ENCODE measurements at regions not wholly inside any gene's neighbourhood (a gene's known extent, or its start where the extent isn't known, plus 50 kb on each side); places are given as distances from the start of the nearest gene placed in this dataset.

DNA sequence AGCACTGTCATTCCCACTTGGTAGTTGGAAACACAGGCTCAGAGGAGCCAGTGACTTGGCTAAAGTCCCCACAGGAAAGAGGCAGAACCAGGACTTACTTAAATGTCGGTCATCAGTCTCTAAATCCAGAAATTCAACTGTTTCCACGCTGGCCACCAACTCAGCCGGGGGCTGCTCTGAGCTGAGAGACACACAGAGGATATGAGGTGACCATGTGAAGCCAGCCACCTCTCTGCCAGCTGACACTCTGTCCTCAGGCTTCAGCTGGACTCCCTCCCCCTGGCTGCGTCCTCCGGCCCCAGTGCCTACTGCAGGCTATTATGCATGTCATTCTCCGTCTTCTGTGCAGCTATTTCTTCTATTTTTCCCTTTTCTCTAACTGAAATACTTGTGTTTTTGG is 168.9 kb downstream of the ANKRD30B start:
- ATAC-seq (ENCODE audit: low read depth in 2 of 2) (no peak), DNase-seq (no peak)
- Mint-ChIP-seq H3K27ac (no peak overlapping the region), H3K4me3 (no peak overlapping the region), H3K4me1 (no peaks in the 10 kb centered on the region), H3K36me3 (no peaks in the 10 kb centered on the region), H3K9me3 (peaks cover 0 to 4% (median 0%) of the 10 kb centered on the region in 7 donors), H3K27me3 (peaks cover 2% of the 10 kb centered on the region)
- Histone ChIP-seq H3K27me3 (ENCODE audit: control insufficient read depth, insufficient read depth, low read length) (no peaks in the 10 kb centered on the region), H3K4me3 (ENCODE audit: low read depth, low read length) (no peak overlapping the region), H3K4me1 (ENCODE audit: control insufficient read depth, insufficient read depth, low read length, poor library complexity, severe bottlenecking) (no peaks in the 10 kb centered on the region), H3K9me3 (ENCODE audit: control insufficient read depth in 2 of 2, low read length in 2 of 2) (no peaks in the 10 kb centered on the region), H3K36me3 (ENCODE audit: control insufficient read depth, insufficient read depth, low read length) (no peaks in the 10 kb centered on the region), H3K27ac (ENCODE audit: insufficient read depth, low read length, poor library complexity, severe bottlenecking) (no peak overlapping the region)

DNA sequence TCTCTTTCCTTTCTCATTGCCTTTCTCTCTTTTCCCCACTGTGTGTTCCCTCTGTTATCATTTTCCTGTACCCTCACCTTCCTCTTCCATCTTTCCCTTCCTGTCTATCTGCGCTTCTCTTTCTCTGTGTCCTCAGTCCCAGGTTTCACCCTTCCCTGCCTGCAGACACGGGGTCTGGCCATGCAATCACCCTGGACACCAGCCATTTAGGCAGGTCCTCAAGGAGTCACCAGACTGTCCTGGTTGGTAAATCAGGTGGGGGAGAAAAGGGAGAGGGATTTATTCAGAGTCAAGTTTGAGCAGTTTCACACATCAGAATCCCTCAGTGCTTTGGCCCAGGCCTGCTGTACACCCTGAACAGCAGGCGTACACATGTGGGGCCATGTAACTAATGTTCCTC is 169.3 kb downstream of the ANKRD30B start:
- no peak overlapping the region for H3K27ac ChIP-seq (ENCODE audit: insufficient read depth, low read length, poor library complexity, severe bottlenecking)
- DNase-seq = no peak
- no peaks in the 10 kb centered on the region for H3K36me3 ChIP-seq (ENCODE audit: control insufficient read depth, insufficient read depth, low read length)
- ATAC-seq (ENCODE audit: low read depth in 2 of 2) = no peak
- Mint-ChIP-seq H3K27me3 (peaks cover 4% of the 10 kb centered on the region), H3K9me3 (peaks cover 0 to 4% (median 1%) of the 10 kb centered on the region in 7 donors), H3K4me1 (no peaks in the 10 kb centered on the region), H3K4me3 (no peak overlapping the region), H3K36me3 (no peaks in the 10 kb centered on the region), H3K27ac (no peak overlapping the region)
- no peaks in the 10 kb centered on the region for H3K27me3 ChIP-seq (ENCODE audit: control insufficient read depth, insufficient read depth, low read length)
- H3K4me1 ChIP-seq (ENCODE audit: control insufficient read depth, insufficient read depth, low read length, poor library complexity, severe bottlenecking) = no peaks in the 10 kb centered on the region
- H3K9me3 ChIP-seq (ENCODE audit: control insufficient read depth in 2 of 2, low read length in 2 of 2) = no peaks in the 10 kb centered on the region
- H3K4me3 ChIP-seq (ENCODE audit: low read depth, low read length) = no peak overlapping the region

DNA sequence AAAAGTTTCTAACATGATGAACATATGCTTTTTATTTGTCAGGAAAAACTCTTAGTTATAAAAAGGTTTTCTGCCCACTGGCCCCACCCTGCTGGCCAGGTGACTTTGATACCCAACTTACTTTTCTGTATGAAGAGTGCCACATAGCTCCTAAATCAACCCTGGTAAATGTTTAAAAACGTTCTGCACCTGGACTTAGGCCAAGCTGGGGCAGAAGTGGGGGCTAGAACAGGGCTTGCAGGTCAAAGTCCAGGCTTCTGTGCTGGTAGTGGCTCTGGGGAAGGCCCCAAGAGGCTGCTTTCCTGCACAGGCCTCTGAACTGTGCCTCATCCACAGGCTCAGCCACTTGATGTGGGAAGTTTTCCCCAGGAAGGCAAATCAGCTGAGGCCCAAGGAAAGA is 171.7 kb downstream of the ANKRD30B start:
- peaks cover 0 to 4% (median 1%) of the 10 kb centered on the region in 7 donors for H3K9me3 Mint-ChIP-seq
- Histone ChIP-seq H3K4me1 (ENCODE audit: control insufficient read depth, insufficient read depth, low read length, poor library complexity, severe bottlenecking) (no peaks in the 10 kb centered on the region), H3K27ac (ENCODE audit: insufficient read depth, low read length, poor library complexity, severe bottlenecking) (no peak overlapping the region), H3K9me3 (ENCODE audit: control insufficient read depth in 2 of 2, low read length in 2 of 2) (no peaks in the 10 kb centered on the region), H3K36me3 (ENCODE audit: control insufficient read depth, insufficient read depth, low read length) (no peaks in the 10 kb centered on the region), H3K4me3 (ENCODE audit: low read depth, low read length) (no peak overlapping the region), H3K27me3 (ENCODE audit: control insufficient read depth, insufficient read depth, low read length) (no peaks in the 10 kb centered on the region)
- DNase-seq (no peak), ATAC-seq (ENCODE audit: low read depth in 2 of 2) (no peak)
- H3K27me3 Mint-ChIP-seq = peaks cover 4% of the 10 kb centered on the region
- H3K4me3 Mint-ChIP-seq = no peak overlapping the region
- H3K27ac Mint-ChIP-seq = no peak overlapping the region
- H3K4me1 Mint-ChIP-seq = no peaks in the 10 kb centered on the region
- H3K36me3 Mint-ChIP-seq = no peaks in the 10 kb centered on the region

DNA sequence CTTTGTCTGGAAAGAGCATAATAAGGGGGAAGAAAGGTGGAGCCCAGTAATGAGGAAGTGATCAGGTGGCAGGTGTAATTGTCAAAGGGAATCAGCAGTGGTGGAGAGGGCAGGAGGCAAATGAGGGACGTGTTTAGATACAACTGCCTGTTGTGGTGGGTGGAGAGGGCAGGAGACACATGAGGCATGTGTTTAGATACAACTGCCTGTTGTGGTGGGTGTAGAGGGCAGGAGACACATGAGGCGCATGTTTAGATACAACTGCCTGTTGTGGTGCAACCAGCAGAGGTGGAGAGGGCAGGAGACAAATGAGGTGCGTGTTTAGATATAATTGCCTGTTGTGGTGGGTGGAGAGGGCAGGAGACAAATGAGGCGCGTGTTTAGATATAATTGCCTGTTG is 173.1 kb downstream of the ANKRD30B start:
- H3K27ac ChIP-seq (ENCODE audit: insufficient read depth, low read length, poor library complexity, severe bottlenecking) = no peak overlapping the region
- H3K4me3 ChIP-seq (ENCODE audit: low read depth, low read length) = no peak overlapping the region
- H3K9me3 ChIP-seq (ENCODE audit: control insufficient read depth in 2 of 2, low read length in 2 of 2) = no peaks in the 10 kb centered on the region
- H3K9me3 Mint-ChIP-seq = peaks cover 0 to 4% (median 1%) of the 10 kb centered on the region in 7 donors
- ATAC-seq (ENCODE audit: low read depth in 2 of 2) = no peak
- H3K4me1 Mint-ChIP-seq = peaks cover 0 to 8% (median 0%) of the 10 kb centered on the region in 4 donors
- H3K27ac Mint-ChIP-seq = no peak overlapping the region
- H3K4me1 ChIP-seq (ENCODE audit: control insufficient read depth, insufficient read depth, low read length, poor library complexity, severe bottlenecking) = no peaks in the 10 kb centered on the region
- DNase-seq = no peak
- no peaks in the 10 kb centered on the region for H3K36me3 ChIP-seq (ENCODE audit: control insufficient read depth, insufficient read depth, low read length)
- H3K4me3 Mint-ChIP-seq = no peak overlapping the region
- no peaks in the 10 kb centered on the region for H3K36me3 Mint-ChIP-seq
- peaks cover 4% of the 10 kb centered on the region for H3K27me3 Mint-ChIP-seq
- H3K27me3 ChIP-seq (ENCODE audit: control insufficient read depth, insufficient read depth, low read length) = no peaks in the 10 kb centered on the region

DNA sequence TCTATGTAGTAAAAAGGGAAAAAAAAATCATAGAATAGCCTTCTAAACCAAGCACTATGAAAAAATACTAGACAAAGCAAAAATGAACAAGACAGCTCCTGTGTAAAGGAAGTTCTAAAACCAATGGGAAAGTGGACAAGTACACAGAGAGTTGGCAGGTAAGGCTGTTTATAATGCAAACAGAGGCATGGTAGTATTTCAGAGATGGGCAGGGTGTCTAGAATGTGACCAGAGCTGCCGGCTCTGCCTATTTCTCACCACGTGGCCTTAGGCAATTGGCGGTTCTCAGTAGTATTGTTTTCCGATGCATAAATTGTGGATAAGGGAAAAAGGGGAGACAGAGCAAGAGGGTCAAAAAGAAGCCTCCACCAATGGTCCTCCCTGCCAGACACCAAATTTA is 173.6 kb downstream of the ANKRD30B start:
- no peaks in the 10 kb centered on the region for H3K36me3 Mint-ChIP-seq
- Histone ChIP-seq H3K27ac (ENCODE audit: insufficient read depth, low read length, poor library complexity, severe bottlenecking) (no peak overlapping the region), H3K4me1 (ENCODE audit: control insufficient read depth, insufficient read depth, low read length, poor library complexity, severe bottlenecking) (no peaks in the 10 kb centered on the region), H3K36me3 (ENCODE audit: control insufficient read depth, insufficient read depth, low read length) (no peaks in the 10 kb centered on the region), H3K9me3 (ENCODE audit: control insufficient read depth in 2 of 2, low read length in 2 of 2) (no peaks in the 10 kb centered on the region), H3K4me3 (ENCODE audit: low read depth, low read length) (no peak overlapping the region), H3K27me3 (ENCODE audit: control insufficient read depth, insufficient read depth, low read length) (no peaks in the 10 kb centered on the region)
- no peak overlapping the region for H3K27ac Mint-ChIP-seq
- peaks cover 4% of the 10 kb centered on the region for H3K27me3 Mint-ChIP-seq
- no peak for DNase-seq
- ATAC-seq (ENCODE audit: low read depth in 2 of 2) = no peak
- H3K4me1 Mint-ChIP-seq = peaks cover 0 to 8% (median 0%) of the 10 kb centered on the region in 4 donors
- peaks cover 0 to 4% (median 1%) of the 10 kb centered on the region in 7 donors for H3K9me3 Mint-ChIP-seq
- H3K4me3 Mint-ChIP-seq = no peak overlapping the region

DNA sequence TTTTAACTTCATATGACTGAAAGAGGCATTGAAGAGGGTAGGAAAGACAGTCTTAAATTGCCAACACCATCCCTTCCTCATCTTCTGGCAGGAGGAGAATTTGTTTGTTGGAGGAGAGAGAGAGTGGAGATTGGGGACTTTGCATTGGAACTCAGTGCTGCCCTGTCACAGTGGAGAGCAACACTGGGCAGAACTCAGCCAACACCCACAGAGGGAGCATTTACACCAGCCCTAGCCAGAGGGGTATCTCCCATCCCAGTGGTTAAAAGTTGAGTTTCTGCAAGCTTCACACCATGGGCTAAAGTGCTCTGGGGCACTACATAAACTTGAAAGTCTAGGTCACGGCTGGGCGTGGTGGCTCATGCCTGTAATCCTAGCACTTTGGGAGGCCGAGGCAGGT is 174.1 kb downstream of the ANKRD30B start:
- no peak for ATAC-seq (ENCODE audit: low read depth in 2 of 2)
- Histone ChIP-seq H3K27ac (ENCODE audit: insufficient read depth, low read length, poor library complexity, severe bottlenecking) (no peak overlapping the region), H3K4me3 (ENCODE audit: low read depth, low read length) (no peak overlapping the region), H3K27me3 (ENCODE audit: control insufficient read depth, insufficient read depth, low read length) (no peaks in the 10 kb centered on the region), H3K4me1 (ENCODE audit: control insufficient read depth, insufficient read depth, low read length, poor library complexity, severe bottlenecking) (no peaks in the 10 kb centered on the region), H3K36me3 (ENCODE audit: control insufficient read depth, insufficient read depth, low read length) (no peaks in the 10 kb centered on the region), H3K9me3 (ENCODE audit: control insufficient read depth in 2 of 2, low read length in 2 of 2) (no peaks in the 10 kb centered on the region)
- Mint-ChIP-seq H3K36me3 (no peaks in the 10 kb centered on the region), H3K4me3 (no peak overlapping the region), H3K27ac (no peak overlapping the region), H3K4me1 (peaks cover 0 to 8% (median 0%) of the 10 kb centered on the region in 4 donors), H3K27me3 (peaks cover 4% of the 10 kb centered on the region), H3K9me3 (peaks cover 0 to 4% (median 1%) of the 10 kb centered on the region in 7 donors)
- DNase-seq = no peak

DNA sequence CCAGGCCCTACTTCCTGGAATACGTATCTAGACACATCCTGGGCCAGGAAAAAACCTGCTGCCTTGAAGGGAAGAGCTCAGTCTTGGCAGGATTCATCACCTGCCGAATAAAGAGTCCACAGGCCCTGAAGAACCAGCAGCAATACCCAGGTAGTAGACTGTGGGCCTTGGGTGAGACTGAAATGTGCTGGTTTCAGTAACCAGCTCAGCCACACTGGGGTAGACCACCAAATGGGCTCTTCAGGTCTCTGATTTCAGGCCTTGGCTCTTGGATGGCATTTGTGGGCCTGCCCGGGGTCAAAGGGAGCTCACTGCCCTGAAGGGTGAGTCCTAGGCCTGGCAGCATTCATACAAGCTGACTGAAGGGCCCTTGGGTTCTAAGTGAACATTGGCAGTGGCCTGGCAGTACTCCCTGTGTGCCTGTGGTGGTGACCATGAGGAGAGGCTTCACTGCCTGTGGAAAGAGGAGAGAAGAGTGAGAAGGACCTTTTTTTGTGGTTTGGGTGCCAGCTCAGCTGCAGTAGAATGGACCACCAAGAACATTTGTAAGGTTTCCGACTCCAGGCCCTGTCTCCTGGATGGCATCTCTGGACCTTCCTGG is 175.1 kb downstream of the ANKRD30B start:
- H3K9me3 ChIP-seq (ENCODE audit: control insufficient read depth in 2 of 2, low read length in 2 of 2) = no peaks in the 10 kb centered on the region
- no peak overlapping the region for H3K4me3 ChIP-seq (ENCODE audit: low read depth, low read length)
- no peaks in the 10 kb centered on the region for H3K4me1 ChIP-seq (ENCODE audit: control insufficient read depth, insufficient read depth, low read length, poor library complexity, severe bottlenecking)
- Mint-ChIP-seq H3K36me3 (no peaks in the 10 kb centered on the region), H3K4me1 (peaks cover 0 to 8% (median 0%) of the 10 kb centered on the region in 4 donors), H3K9me3 (peaks cover 0 to 4% (median 1%) of the 10 kb centered on the region in 7 donors), H3K4me3 (no peak overlapping the region), H3K27ac (no peak overlapping the region), H3K27me3 (peaks cover 4% of the 10 kb centered on the region)
- no peaks in the 10 kb centered on the region for H3K36me3 ChIP-seq (ENCODE audit: control insufficient read depth, insufficient read depth, low read length)
- DNase-seq = no peak
- no peaks in the 10 kb centered on the region for H3K27me3 ChIP-seq (ENCODE audit: control insufficient read depth, insufficient read depth, low read length)
- H3K27ac ChIP-seq (ENCODE audit: insufficient read depth, low read length, poor library complexity, severe bottlenecking) = no peak overlapping the region
- ATAC-seq (ENCODE audit: low read depth in 2 of 2) = no peak

DNA sequence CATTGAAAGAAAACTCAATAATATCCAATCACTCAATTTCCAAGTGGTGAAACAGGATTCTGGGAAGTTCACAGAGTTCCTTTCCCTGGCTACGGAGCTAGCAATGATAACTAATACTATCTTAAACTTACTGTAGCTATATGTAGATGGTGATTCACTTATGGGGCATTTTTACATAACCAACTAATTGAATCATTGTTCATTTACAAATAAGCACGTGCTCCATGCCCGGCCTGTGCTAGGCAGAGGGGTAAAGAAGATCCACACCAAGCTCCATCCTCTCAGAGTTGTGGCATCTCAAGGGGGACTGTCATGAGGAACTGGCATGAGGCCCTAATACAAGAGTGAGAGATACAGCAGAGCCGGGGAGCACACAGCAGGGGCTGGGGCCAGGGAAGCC is 176.3 kb downstream of the ANKRD30B start:
- DNase-seq (no peak), ATAC-seq (ENCODE audit: low read depth in 2 of 2) (no peak)
- H3K27me3 Mint-ChIP-seq = peaks cover 4% of the 10 kb centered on the region
- Histone ChIP-seq H3K4me1 (ENCODE audit: control insufficient read depth, insufficient read depth, low read length, poor library complexity, severe bottlenecking) (no peaks in the 10 kb centered on the region), H3K4me3 (ENCODE audit: low read depth, low read length) (no peak overlapping the region), H3K27ac (ENCODE audit: insufficient read depth, low read length, poor library complexity, severe bottlenecking) (no peak overlapping the region), H3K27me3 (ENCODE audit: control insufficient read depth, insufficient read depth, low read length) (no peaks in the 10 kb centered on the region), H3K36me3 (ENCODE audit: control insufficient read depth, insufficient read depth, low read length) (no peaks in the 10 kb centered on the region), H3K9me3 (ENCODE audit: control insufficient read depth in 2 of 2, low read length in 2 of 2) (no peaks in the 10 kb centered on the region)
- H3K27ac Mint-ChIP-seq = peak overlapping the region in 1 of 3 donors; percentile 63
- H3K36me3 Mint-ChIP-seq = no peaks in the 10 kb centered on the region
- H3K4me3 Mint-ChIP-seq = no peak overlapping the region
- H3K9me3 Mint-ChIP-seq = peaks cover 0 to 4% (median 1%) of the 10 kb centered on the region in 7 donors
- peaks cover 0 to 8% (median 1%) of the 10 kb centered on the region in 4 donors for H3K4me1 Mint-ChIP-seq

Data from CD4-positive, CD25-positive, alpha-beta regulatory T cell (primary cell).